Mesothelial cell of epicardium (in vitro differentiated cells): ENCODE measurements at regions not wholly inside any gene's neighbourhood (a gene's known extent, or its start where the extent isn't known, plus 50 kb on each side); places are given as distances from the start of the nearest gene placed in this dataset.

Experiments
- DNase-seq, 2 experiments: peaks; one replicate each; pipeline ENCODE4 v3.0.0; 2021; ENCODE audit warnings: low spot score in 2 of 2; ENCODE audit not compliant: unreplicated experiment in 2 of 2
- H3K27ac Mint-ChIP-seq: 2 replicates; pipeline ENCODE4 v1.8.0; 2021; ENCODE audit warnings: mixed read lengths
- H3K27me3 Mint-ChIP-seq: 2 replicates; pipeline ENCODE4 v1.8.0; 2021; ENCODE audit warnings: low read depth, mixed read lengths
- H3K36me3 Mint-ChIP-seq: 2 replicates; pipeline ENCODE4 v1.8.0; 2021; ENCODE audit warnings: mixed read lengths
- H3K4me1 Mint-ChIP-seq: 2 replicates; pipeline ENCODE4 v1.8.0; 2021; ENCODE audit warnings: mixed read lengths
- H3K4me3 Mint-ChIP-seq: 2 replicates; pipeline ENCODE4 v1.8.0; 2021; ENCODE audit warnings: mild to moderate bottlenecking, moderate library complexity, mixed read lengths
- H3K9me3 Mint-ChIP-seq: 2 replicates; pipeline ENCODE4 v1.8.0; 2021; ENCODE audit warnings: mixed read lengths
- TF ChIP-seq, protein P1 (sequence below): fragments of 200-600 bp; sonication (generic); IDR thresholded peaks from one replicate; pipeline ENCODE4 v1.5.0; 2021; ENCODE audit warnings: antibody characterized with exemption; ENCODE audit not compliant: unreplicated experiment

DNA sequence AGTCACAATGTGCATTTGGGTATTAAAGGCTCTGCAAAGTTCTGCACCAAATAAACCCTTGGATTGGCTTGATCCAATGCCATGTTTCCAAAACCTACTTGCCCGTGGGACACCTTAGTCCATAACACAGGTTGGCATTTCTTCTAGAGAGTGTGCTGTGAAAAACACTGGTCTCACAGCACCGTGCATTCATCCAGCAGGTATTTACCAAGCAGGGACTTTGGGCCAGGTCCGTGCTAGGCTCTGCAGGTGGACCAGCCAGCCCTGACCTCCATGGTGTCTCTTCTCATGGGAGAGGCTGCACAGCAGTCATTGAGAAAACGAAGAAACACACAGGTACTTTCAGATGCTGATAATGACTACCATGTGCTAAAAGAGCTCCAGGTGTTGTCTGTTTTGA is 112.6 kb downstream of the CDH26 start:
- Mint-ChIP-seq H3K36me3 (no peaks in the 10 kb centered on the region), H3K27ac (no peak overlapping the region), H3K4me3 (no peak overlapping the region), H3K9me3 (peaks cover 12% of the 10 kb centered on the region), H3K4me1 (no peaks in the 10 kb centered on the region), H3K27me3 (peaks cover 45% of the 10 kb centered on the region)
- TF ChIP-seq, protein P1, sequence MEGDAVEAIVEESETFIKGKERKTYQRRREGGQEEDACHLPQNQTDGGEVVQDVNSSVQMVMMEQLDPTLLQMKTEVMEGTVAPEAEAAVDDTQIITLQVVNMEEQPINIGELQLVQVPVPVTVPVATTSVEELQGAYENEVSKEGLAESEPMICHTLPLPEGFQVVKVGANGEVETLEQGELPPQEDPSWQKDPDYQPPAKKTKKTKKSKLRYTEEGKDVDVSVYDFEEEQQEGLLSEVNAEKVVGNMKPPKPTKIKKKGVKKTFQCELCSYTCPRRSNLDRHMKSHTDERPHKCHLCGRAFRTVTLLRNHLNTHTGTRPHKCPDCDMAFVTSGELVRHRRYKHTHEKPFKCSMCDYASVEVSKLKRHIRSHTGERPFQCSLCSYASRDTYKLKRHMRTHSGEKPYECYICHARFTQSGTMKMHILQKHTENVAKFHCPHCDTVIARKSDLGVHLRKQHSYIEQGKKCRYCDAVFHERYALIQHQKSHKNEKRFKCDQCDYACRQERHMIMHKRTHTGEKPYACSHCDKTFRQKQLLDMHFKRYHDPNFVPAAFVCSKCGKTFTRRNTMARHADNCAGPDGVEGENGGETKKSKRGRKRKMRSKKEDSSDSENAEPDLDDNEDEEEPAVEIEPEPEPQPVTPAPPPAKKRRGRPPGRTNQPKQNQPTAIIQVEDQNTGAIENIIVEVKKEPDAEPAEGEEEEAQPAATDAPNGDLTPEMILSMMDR: no peak
- DNase-seq: no peak

DNA sequence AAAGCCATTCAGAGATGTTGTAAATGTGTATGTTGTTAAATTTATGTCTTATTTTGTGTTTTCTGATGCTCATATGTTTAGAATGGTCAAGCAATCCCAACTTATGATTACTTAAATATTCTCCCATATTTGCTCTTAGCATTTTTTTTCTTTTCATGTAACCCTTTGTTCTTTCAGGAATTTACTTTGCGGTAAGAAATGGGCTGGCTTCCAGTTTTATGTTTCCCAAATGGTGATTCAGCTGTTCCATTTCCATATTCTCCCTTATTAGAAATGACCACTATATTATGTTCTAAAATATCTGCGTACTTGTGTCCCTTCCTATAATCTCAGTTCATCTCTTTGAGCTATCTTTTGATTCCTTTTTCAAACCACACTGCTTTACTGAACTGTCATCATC is 113.7 kb downstream of the CDH26 start:
- Mint-ChIP-seq H3K9me3 (peaks cover 12% of the 10 kb centered on the region), H3K4me3 (no peak overlapping the region), H3K27ac (no peak overlapping the region), H3K4me1 (no peaks in the 10 kb centered on the region), H3K27me3 (peaks cover 41% of the 10 kb centered on the region), H3K36me3 (no peaks in the 10 kb centered on the region)
- DNase-seq: no peak
- TF ChIP-seq, protein P1: no peak

DNA sequence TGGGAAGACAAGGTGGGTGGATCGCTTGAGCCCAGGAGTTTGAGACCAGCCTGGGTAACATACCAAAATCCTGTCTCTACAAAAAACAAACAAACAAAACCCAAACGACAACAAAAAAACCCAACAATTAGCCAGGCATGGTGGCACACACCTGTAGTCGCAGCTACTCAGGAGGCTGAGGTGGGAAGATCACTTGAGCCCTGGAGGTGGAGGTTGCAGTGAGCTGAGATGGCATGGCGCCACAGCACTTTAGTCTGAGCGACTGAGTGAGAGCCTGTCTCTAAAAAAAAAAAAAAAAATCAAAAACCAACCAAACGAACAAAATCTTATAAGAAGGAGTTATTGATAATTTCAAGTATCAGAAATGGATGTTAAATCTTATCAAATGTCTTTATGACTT is 114.9 kb downstream of the CDH26 start:
- peaks cover 12% of the 10 kb centered on the region for H3K9me3 Mint-ChIP-seq
- H3K36me3 Mint-ChIP-seq: no peaks in the 10 kb centered on the region
- no peak for DNase-seq
- H3K27ac Mint-ChIP-seq: no peak overlapping the region
- peaks cover 29% of the 10 kb centered on the region for H3K27me3 Mint-ChIP-seq
- H3K4me1 Mint-ChIP-seq: peaks cover 7% of the 10 kb centered on the region
- no peak overlapping the region for H3K4me3 Mint-ChIP-seq
- TF ChIP-seq, protein P1: no peak

GRCh38 chr20:60073504-60073903 is 115.3 kb downstream of the CDH26 start:
- DNase-seq: no peak
- H3K27me3 Mint-ChIP-seq: peaks cover 25% of the 10 kb centered on the region

DNA sequence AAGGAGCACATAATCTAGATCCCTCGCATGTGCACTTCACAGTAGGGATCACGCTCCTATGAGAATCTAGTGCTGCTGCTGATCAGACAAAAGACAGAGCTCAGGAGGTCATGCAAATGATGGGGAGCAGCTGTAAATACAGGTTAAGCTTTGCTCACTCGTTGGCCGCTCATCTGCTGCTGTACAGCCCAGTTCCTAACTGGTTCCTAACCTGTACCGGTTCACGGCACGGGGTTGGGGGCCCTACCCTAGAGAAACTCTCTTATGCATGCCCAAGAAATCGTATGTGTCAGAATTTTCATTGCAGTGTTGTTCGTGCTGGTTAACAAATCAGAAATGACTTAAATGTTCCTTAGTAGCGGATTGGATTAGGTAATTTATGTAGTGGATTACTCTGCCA is 116.1 kb downstream of the CDH26 start:
- no peaks in the 10 kb centered on the region for H3K36me3 Mint-ChIP-seq
- DNase-seq: no peak
- peaks cover 12% of the 10 kb centered on the region for H3K9me3 Mint-ChIP-seq

More at GRCh38 chr20:60073504-60073903, 115.3 kb downstream of the CDH26 start:
- TF ChIP-seq, protein P1: no peak
- no peaks in the 10 kb centered on the region for H3K36me3 Mint-ChIP-seq
- peaks cover 10% of the 10 kb centered on the region for H3K4me1 Mint-ChIP-seq
- no peak overlapping the region for H3K4me3 Mint-ChIP-seq
- no peak overlapping the region for H3K27ac Mint-ChIP-seq
- H3K9me3 Mint-ChIP-seq: peaks cover 12% of the 10 kb centered on the region

More for the DNA sequence above, 116.1 kb downstream of the CDH26 start:
- TF ChIP-seq, protein P1: no peak
- peaks cover 17% of the 10 kb centered on the region for H3K4me1 Mint-ChIP-seq
- H3K27ac Mint-ChIP-seq: no peak overlapping the region
- no peak overlapping the region for H3K4me3 Mint-ChIP-seq
- peaks cover 21% of the 10 kb centered on the region for H3K27me3 Mint-ChIP-seq
